Endothelial cell of umbilical vein (primary cell): ENCODE measurements at regions not wholly inside any gene's neighbourhood (a gene's known extent, or its start where the extent isn't known, plus 50 kb on each side); places are given as distances from the start of the nearest gene placed in this dataset.

Source experiments
- BruUV-seq: library from RNA; stranded (reverse); fragments of 400-500 nt; replicated peaks from 2 replicates; lab custom pipeline; 2021; lab: Mats Ljungman, UMichigan
- CTCF ChIA-PET: fragments of 300-600, 350-600 bp; sonication (Branson Sonifier 250); formaldehyde crosslinking; loops from one replicate; lab custom pipeline; 2021; ENCODE audit warnings: antibody characterized with exemption, inconsistent platforms; lab: Charles Lee
- POLR2A ChIA-PET: fragments of 300-600, 350-600 bp; sonication (Branson Sonifier 250); formaldehyde crosslinking; loops from one replicate; lab custom pipeline; 2021; ENCODE audit warnings: antibody characterized with exemption, inconsistent platforms; lab: Charles Lee
- DNase-seq: peaks from one replicate; pipeline ENCODE4 v3.0.0-alpha.2; 2011; ENCODE audit warnings: low read depth, low spot score
- FAIRE-seq: peaks from 2 replicates; lab custom pipeline; 2011; peaks lifted over from hg19 to GRCh38; lab: Jason Lieb, UNC
- H2AFZ ChIP-seq: 2 replicates; pipeline ENCODE4 v1.6.0; 2012; ENCODE audit warnings: low read depth, low read length, control low read depth, inconsistent platforms
- H3K27ac ChIP-seq: 2 replicates; pipeline ENCODE4 v1.5.1; 2011; ENCODE audit warnings: low read depth, mild to moderate bottlenecking, control low read depth, low read length, moderate library complexity; ENCODE audit not compliant: insufficient read depth
- H3K27me3 ChIP-seq, 2 experiments: 2 replicates each; pipeline versions ENCODE4 v1.6.0 to v1.6.1; 2011; ENCODE audit warnings: low read length in 2 of 2, mixed read lengths in 1 of 2; ENCODE audit not compliant: control insufficient read depth in 2 of 2, insufficient read depth in 2 of 2
- H3K36me3 ChIP-seq, 2 experiments: 2 replicates in 1 of 2; 3 replicates in 1 of 2; pipeline ENCODE4 v1.5.1; 2011; ENCODE audit warnings: low read length in 2 of 2, mild to moderate bottlenecking in 1 of 2, moderate library complexity in 1 of 2; ENCODE audit not compliant: control insufficient read depth in 2 of 2, insufficient read depth in 2 of 2; ENCODE audit errors: extremely low read depth in 1 of 2
- H3K4me1 ChIP-seq: 3 replicates; pipeline ENCODE4 v1.5.1; 2011; ENCODE audit warnings: mild to moderate bottlenecking, low read length; ENCODE audit not compliant: control insufficient read depth, insufficient read depth; ENCODE audit errors: extremely low read depth
- H3K4me2 ChIP-seq: 2 replicates; pipeline ENCODE4 v1.6.1; 2011; ENCODE audit warnings: low read length, control low read depth, mixed read lengths; ENCODE audit not compliant: insufficient read depth
- H3K4me3 ChIP-seq, 3 experiments: fragments of 200-600 bp in 1 of 3; sonication (generic), shearing (Covaris generic) in 1 of 3; replicated peaks in 1 of 3; 2 replicates each; pipeline ENCODE4 v1.5.1; 2011 to 2016; ENCODE audit warnings: control low read depth in 3 of 3, low read length in 3 of 3, mild to moderate bottlenecking in 2 of 3, inconsistent platforms in 1 of 3, low read depth in 1 of 3, moderate library complexity in 1 of 3; ENCODE audit not compliant: insufficient read depth in 1 of 3
- H3K79me2 ChIP-seq: 2 replicates; pipeline ENCODE4 v1.6.0; 2012; ENCODE audit warnings: low read length, inconsistent platforms; ENCODE audit not compliant: control insufficient read depth, insufficient read depth
- H3K9ac ChIP-seq: replicated peaks from 2 replicates; pipeline ENCODE3; 2011; ENCODE audit warnings: low read length, control low read depth; ENCODE audit not compliant: insufficient read depth; ENCODE audit errors: extremely low read depth
- H3K9me1 ChIP-seq: replicated peaks from 3 replicates; pipeline ENCODE4 v1.6.0; 2011; ENCODE audit warnings: mild to moderate bottlenecking, low read length; ENCODE audit not compliant: control insufficient read depth, insufficient read depth; ENCODE audit errors: extremely low read depth
- H3K9me3 ChIP-seq: replicated peaks from 2 replicates; pipeline ENCODE4 v1.5.1; 2012; ENCODE audit warnings: low read length, inconsistent platforms; ENCODE audit not compliant: control insufficient read depth, insufficient read depth
- H4K20me1 ChIP-seq: replicated peaks from 2 replicates; pipeline ENCODE3; 2011; ENCODE audit warnings: mild to moderate bottlenecking, low read length; ENCODE audit not compliant: control insufficient read depth, insufficient read depth; ENCODE audit errors: extremely low read depth
- EZH2 ChIP-seq: IDR thresholded peaks from 2 replicates; pipeline ENCODE4 v1.6.1; 2012; ENCODE audit warnings: borderline replicate concordance, low read depth, mild to moderate bottlenecking, moderate library complexity, low read length, inconsistent platforms; ENCODE audit not compliant: severe bottlenecking
- FOS ChIP-seq: IDR thresholded peaks from 2 replicates; pipeline ENCODE4 v1.6.1; 2011; ENCODE audit warnings: mild to moderate bottlenecking, low read length, moderate library complexity, borderline replicate concordance; ENCODE audit not compliant: insufficient read depth
- GATA2 ChIP-seq: IDR thresholded peaks from 2 replicates; pipeline ENCODE4 v1.7.0; 2011; ENCODE audit warnings: low read depth, mild to moderate bottlenecking, moderate library complexity, mixed read lengths, low read length; ENCODE audit not compliant: insufficient read length, insufficient read depth
- JUN ChIP-seq: IDR thresholded peaks from 2 replicates; pipeline ENCODE4 v1.6.1; 2011; ENCODE audit warnings: borderline replicate concordance, low read depth; ENCODE audit not compliant: insufficient read length, insufficient read depth
- MYC ChIP-seq: IDR thresholded peaks from one replicate; pipeline ENCODE4 v1.6.1; 2011; ENCODE audit warnings: mild to moderate bottlenecking, low read depth, low read length
- POLR2A ChIP-seq: IDR thresholded peaks from 2 replicates; pipeline ENCODE4 v1.6.1; 2012; ENCODE audit warnings: low read depth, mild to moderate bottlenecking, control low read depth, low read length
- POLR2AphosphoS5 ChIP-seq: IDR thresholded peaks from 2 replicates; pipeline ENCODE4 v1.6.1; 2012; ENCODE audit warnings: low read depth, mild to moderate bottlenecking, control low read depth, low read length, moderate library complexity; ENCODE audit not compliant: insufficient read depth
- dilution Hi-C: fragments of 300-500 bp; cut with MboI; formaldehyde crosslinking; loops from one replicate; pipeline ENCODE4 v1.15.0; 2019; ENCODE audit warnings: low sequenced_read_pairs; ENCODE audit not compliant: extremely low pct_ligation_motif_present
- intact Hi-C: fragments of 100-400 bp; cut with micrococcal nuclease; formaldehyde crosslinking; loops from one replicate; pipeline ENCODE4 v1.10.0; 2022
- TF ChIP-seq, protein P1 (sequence below): IDR thresholded peaks from 2 replicates; pipeline ENCODE4 v1.6.1; 2011; ENCODE audit not compliant: insufficient read depth, insufficient read length
- TF ChIP-seq, protein P2 (sequence below), 2 donors: IDR thresholded peaks; 1 replicate in 1 of 2; 2 replicates in 1 of 2; pipeline ENCODE4 v1.5.1; 2011; ENCODE audit warnings: low read length in 2 of 2, mild to moderate bottlenecking in 2 of 2, moderate library complexity in 2 of 2, control low read depth in 1 of 2, inconsistent platforms in 1 of 2, low read depth in 1 of 2; ENCODE audit not compliant: insufficient read depth in 1 of 2; ENCODE audit errors: extremely low read depth in 1 of 2

GRCh38 chr3:76735152-76735551 lies 304.7 kb upstream of the ROBO2 start:
- Histone ChIP-seq H3K4me3 (no peak overlapping the region), H3K27me3 (no peaks in the 10 kb centered on the region), H3K4me1 (no peaks in the 10 kb centered on the region), H3K9me3 (no peaks in the 10 kb centered on the region), H3K36me3 (no peaks in the 10 kb centered on the region), H3K79me2 (no peaks in the 10 kb centered on the region), H3K27ac (no peak overlapping the region), H3K4me2 (no peak overlapping the region), H4K20me1 (no peaks in the 10 kb centered on the region), H3K9me1 (no peaks in the 10 kb centered on the region), H3K9ac (no peak overlapping the region), H2AFZ (no peak overlapping the region)
- ChIA-PET POLR2A (no interaction called here), CTCF (no interaction called here)
- BruUV-seq: no TSS peak
- FAIRE-seq (no peak), DNase-seq (no peak)
- no peak for TF ChIP-seq GATA2
- TF ChIP-seq FOS: no peak
- TF ChIP-seq JUN: no peak
- TF ChIP-seq POLR2A: no peak
- no peak for TF ChIP-seq POLR2AphosphoS5
- TF ChIP-seq, protein P1, sequence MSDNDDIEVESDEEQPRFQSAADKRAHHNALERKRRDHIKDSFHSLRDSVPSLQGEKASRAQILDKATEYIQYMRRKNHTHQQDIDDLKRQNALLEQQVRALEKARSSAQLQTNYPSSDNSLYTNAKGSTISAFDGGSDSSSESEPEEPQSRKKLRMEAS: no peak
- no peak for TF ChIP-seq EZH2
- TF ChIP-seq, protein P2, sequence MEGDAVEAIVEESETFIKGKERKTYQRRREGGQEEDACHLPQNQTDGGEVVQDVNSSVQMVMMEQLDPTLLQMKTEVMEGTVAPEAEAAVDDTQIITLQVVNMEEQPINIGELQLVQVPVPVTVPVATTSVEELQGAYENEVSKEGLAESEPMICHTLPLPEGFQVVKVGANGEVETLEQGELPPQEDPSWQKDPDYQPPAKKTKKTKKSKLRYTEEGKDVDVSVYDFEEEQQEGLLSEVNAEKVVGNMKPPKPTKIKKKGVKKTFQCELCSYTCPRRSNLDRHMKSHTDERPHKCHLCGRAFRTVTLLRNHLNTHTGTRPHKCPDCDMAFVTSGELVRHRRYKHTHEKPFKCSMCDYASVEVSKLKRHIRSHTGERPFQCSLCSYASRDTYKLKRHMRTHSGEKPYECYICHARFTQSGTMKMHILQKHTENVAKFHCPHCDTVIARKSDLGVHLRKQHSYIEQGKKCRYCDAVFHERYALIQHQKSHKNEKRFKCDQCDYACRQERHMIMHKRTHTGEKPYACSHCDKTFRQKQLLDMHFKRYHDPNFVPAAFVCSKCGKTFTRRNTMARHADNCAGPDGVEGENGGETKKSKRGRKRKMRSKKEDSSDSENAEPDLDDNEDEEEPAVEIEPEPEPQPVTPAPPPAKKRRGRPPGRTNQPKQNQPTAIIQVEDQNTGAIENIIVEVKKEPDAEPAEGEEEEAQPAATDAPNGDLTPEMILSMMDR (IDR thresholded peaks at IDR 0.05; ENCODE audit: extremely low read depth in 1 of 2, insufficient read depth in 1 of 2, low read depth in 1 of 2, low read length in 2 of 2): no peak
- TF ChIP-seq MYC: no peak
- intact Hi-C loops: no loop called here
- dilution Hi-C loops: no loop called here
